Spinal cord (tissue), 9 donors: ENCODE measurements at regions not wholly inside any gene's neighbourhood (a gene's known extent, or its start where the extent isn't known, plus 50 kb on each side); places are given as distances from the start of the nearest gene placed in this dataset.

Experiments
- DNase-seq, 6 donors: peaks; one replicate each; pipeline versions ENCODE4 v3.0.0 to v3.0.0-alpha.2; 2013 to 2015; ENCODE audit warnings: low spot score in 6 of 6, low read depth in 4 of 6
- H3K27ac ChIP-seq: one replicate; pipeline ENCODE4 v1.5.1; 2013; ENCODE audit warnings: low read depth, low read length, control low read depth
- H3K27me3 ChIP-seq: one replicate; pipeline ENCODE4 v1.6.1; 2013; ENCODE audit warnings: low read length; ENCODE audit not compliant: control insufficient read depth, insufficient read depth
- H3K36me3 ChIP-seq: one replicate; pipeline ENCODE4 v1.6.1; 2013; ENCODE audit warnings: low read length; ENCODE audit not compliant: control insufficient read depth, insufficient read depth
- H3K4me1 ChIP-seq: one replicate; pipeline ENCODE4 v1.6.1; 2013; ENCODE audit warnings: low read length; ENCODE audit not compliant: control insufficient read depth, insufficient read depth
- H3K4me3 ChIP-seq: one replicate; pipeline ENCODE4 v1.5.1; 2013; ENCODE audit warnings: low read depth, low read length, control low read depth
- H3K9me3 ChIP-seq: one replicate; pipeline ENCODE4 v1.6.1; 2013; ENCODE audit warnings: low read length; ENCODE audit not compliant: control insufficient read depth, insufficient read depth
- WGBS: methylation state at CpG from one replicate; pipeline ENCODE4 v1.1.5; 2013; ENCODE audit warnings: missing lambda C conversion rate; ENCODE audit not compliant: insufficient coverage; 5-methylcytosine and 5-hydroxymethylcytosine counted together
- donor health status: healthy.

- WGBS = 60% methylated on average over 3 of the region's 7 CpGs
- DNase-seq = peak in 1 of 6 donors; percentile 30
- Histone ChIP-seq H3K36me3 (no peaks in the 10 kb centered on the region), H3K4me1 (no peaks in the 10 kb centered on the region), H3K9me3 (no peaks in the 10 kb centered on the region), H3K4me3 (no peak overlapping the region), H3K27me3 (no peaks in the 10 kb centered on the region), H3K27ac (no peak overlapping the region)
Measured at GRCh38 chr14:53596853-53597525, 359.6 kb downstream of the BMP4 start.

- no peaks in the 10 kb centered on the region for H3K27me3 ChIP-seq
- no peaks in the 10 kb centered on the region for H3K36me3 ChIP-seq
- no peaks in the 10 kb centered on the region for H3K4me1 ChIP-seq
- H3K4me3 ChIP-seq = no peak overlapping the region
- no peak overlapping the region for H3K27ac ChIP-seq
- no peak for DNase-seq
- H3K9me3 ChIP-seq = no peaks in the 10 kb centered on the region
- no CpG with 5 or more reads among the region's 3 CpGs for WGBS
Measured at GRCh38 chr14:53591816-53592215, 364.8 kb downstream of the BMP4 start.

- peak in 1 of 6 donors; percentile 32 for DNase-seq
- Histone ChIP-seq H3K36me3 (no peaks in the 10 kb centered on the region), H3K27me3 (no peaks in the 10 kb centered on the region), H3K4me1 (no peaks in the 10 kb centered on the region), H3K4me3 (no peak overlapping the region), H3K9me3 (no peaks in the 10 kb centered on the region), H3K27ac (no peak overlapping the region)
- WGBS = no CpG with 5 or more reads among the region's 1 CpG
Measured at GRCh38 chr14:53581504-53581903, 375.1 kb downstream of the BMP4 start.

- Histone ChIP-seq H3K4me1 (no peaks in the 10 kb centered on the region), H3K4me3 (no peak overlapping the region), H3K9me3 (no peaks in the 10 kb centered on the region), H3K27ac (no peak overlapping the region), H3K27me3 (no peaks in the 10 kb centered on the region), H3K36me3 (no peaks in the 10 kb centered on the region)
- WGBS = no CpG with 5 or more reads among the region's 5 CpGs
- peak in 3 of 6 donors; percentile 6 to 77 (median 33) for DNase-seq
Measured at GRCh38 chr14:53571641-53572328, 384.8 kb downstream of the BMP4 start.

DNA sequence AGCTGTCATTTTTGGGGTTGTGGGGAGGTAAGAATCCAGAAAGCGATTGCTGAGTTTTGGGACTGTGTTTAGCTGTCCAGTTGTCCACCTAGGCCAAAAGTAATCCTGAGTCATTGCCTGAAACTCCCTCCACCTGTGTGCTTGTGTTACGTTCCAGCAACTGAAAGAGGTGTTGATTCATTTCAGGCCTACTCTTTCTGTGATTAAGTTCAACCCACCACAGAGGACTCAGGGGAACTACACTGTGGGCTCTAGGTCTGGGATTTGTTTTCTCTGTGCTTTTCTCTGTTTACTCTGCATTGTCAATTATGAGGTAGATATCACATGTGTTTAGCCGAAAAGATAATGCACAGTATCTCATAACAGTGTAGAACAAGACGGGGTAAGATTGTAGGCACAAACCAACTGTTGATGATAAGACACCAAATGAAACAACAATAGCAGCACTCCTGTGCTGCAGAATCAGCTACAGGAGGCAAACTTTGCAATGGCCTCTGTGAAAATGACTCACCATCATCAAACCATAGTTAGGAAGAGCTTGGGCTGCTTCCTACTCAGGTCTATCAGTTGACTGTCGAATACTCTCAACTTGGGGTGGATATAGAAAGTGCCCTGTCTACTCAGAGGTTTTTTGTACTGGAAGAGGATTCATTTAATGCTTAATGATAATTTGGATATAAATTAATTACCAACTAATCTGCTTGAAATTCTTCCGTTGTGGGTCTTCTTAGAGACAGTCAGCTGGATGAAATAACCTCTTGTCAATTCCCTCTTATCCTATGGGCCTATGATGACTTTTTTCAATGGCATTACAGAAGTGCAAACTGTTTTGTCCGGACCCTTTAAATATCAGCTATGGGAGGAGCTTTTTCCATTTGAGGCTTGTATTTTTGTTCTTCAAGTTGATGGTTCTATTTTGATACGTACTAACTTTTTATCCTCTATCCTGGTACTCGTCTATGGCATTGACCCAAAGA is 385.9 kb downstream of the BMP4 start:
- WGBS = no CpG with 5 or more reads among the region's 9 CpGs
- Histone ChIP-seq H3K4me3 (no peak overlapping the region), H3K4me1 (no peaks in the 10 kb centered on the region), H3K9me3 (no peaks in the 10 kb centered on the region), H3K27ac (no peak overlapping the region), H3K27me3 (no peaks in the 10 kb centered on the region), H3K36me3 (no peaks in the 10 kb centered on the region)
- no peak for DNase-seq

DNA sequence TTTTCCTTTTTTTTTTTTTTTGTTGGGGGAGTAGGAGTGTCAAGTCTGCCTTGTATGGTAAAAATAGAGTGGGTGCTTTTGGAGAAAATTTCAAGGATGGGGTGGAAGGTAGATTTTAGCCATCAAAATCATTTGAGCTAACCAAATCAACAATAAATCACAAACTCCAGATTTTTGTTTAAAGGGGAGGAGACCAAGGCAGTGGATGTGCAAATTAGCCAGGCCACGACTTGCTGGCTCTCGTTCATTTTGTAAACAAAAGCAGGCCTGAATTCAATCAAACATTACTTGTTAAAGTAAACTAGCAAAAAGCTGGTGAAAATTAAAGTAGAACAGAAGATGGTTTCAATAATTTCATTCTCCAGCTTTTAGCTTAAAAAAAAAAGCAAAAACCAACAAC is 387.2 kb downstream of the BMP4 start:
- Histone ChIP-seq H3K27me3 (no peaks in the 10 kb centered on the region), H3K4me3 (no peak overlapping the region), H3K27ac (no peak overlapping the region), H3K4me1 (no peaks in the 10 kb centered on the region), H3K36me3 (no peaks in the 10 kb centered on the region), H3K9me3 (no peaks in the 10 kb centered on the region)
- DNase-seq = no peak
- WGBS = no CpG with 5 or more reads among the region's 2 CpGs

GRCh38 chr14:53567236-53567780 is 389.3 kb downstream of the BMP4 start:
- WGBS = 92% methylated on average over 1 of the region's 3 CpGs

DNA sequence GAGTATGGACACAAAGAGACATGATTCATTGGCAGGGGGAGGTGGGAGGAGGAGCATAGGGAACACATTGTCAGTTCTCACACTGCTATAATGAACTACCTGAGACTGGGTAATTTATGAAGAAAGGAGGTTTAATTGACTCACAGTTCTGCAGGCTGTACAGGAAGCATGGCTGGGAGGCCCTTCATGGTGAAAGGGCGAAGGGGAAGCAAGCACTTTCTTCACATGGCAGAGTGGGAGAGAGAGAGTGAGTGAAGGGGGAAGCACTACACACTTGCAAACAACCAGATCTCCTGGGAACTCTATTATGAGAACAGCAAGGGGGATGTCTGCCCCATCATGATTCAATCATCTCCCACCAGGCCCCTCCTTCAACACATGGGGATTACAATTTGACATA is 391.8 kb downstream of the BMP4 start:
- no peak for DNase-seq
- no CpG with 5 or more reads among the region's 1 CpG for WGBS
- H3K36me3 ChIP-seq = no peaks in the 10 kb centered on the region

More at GRCh38 chr14:53567236-53567780, 389.3 kb downstream of the BMP4 start:
- H3K27me3 ChIP-seq = no peaks in the 10 kb centered on the region
- no peaks in the 10 kb centered on the region for H3K36me3 ChIP-seq
- no peak for DNase-seq
- H3K9me3 ChIP-seq = peaks cover 3% of the 10 kb centered on the region
- no peak overlapping the region for H3K27ac ChIP-seq
- no peak overlapping the region for H3K4me3 ChIP-seq
- no peaks in the 10 kb centered on the region for H3K4me1 ChIP-seq

GRCh38 chr14:53563628-53564027 is 393.0 kb downstream of the BMP4 start:
- H3K27ac ChIP-seq = no peak overlapping the region
- H3K36me3 ChIP-seq = no peaks in the 10 kb centered on the region
- no peaks in the 10 kb centered on the region for H3K4me1 ChIP-seq
- no peak overlapping the region for H3K4me3 ChIP-seq
- H3K9me3 ChIP-seq = peaks cover 3% of the 10 kb centered on the region
- no peaks in the 10 kb centered on the region for H3K27me3 ChIP-seq
- DNase-seq = no peak

More for the DNA sequence above, 391.8 kb downstream of the BMP4 start:
- no peaks in the 10 kb centered on the region for H3K27me3 ChIP-seq
- H3K9me3 ChIP-seq = peaks cover 3% of the 10 kb centered on the region
- no peaks in the 10 kb centered on the region for H3K4me1 ChIP-seq
- no peak overlapping the region for H3K4me3 ChIP-seq
- no peak overlapping the region for H3K27ac ChIP-seq
